GM21390 (cell line): ENCODE measurements at regions not wholly inside any gene's neighbourhood (a gene's known extent, or its start where the extent isn't known, plus 50 kb on each side); places are given as distances from the start of the nearest gene placed in this dataset.

Source experiments
- ATAC-seq: cut with Tn5 transposase; IDR thresholded peaks from one replicate; pipeline ENCODE4 v1.9.1; 2021; ENCODE audit not compliant: unreplicated experiment

GRCh38 chr10:61319386-61320256 is 133.6 kb downstream of the TMEM26 start:
- ATAC-seq, result no peak

GRCh38 chr10:61318429-61318828 is 134.8 kb downstream of the TMEM26 start:
- no peak for ATAC-seq

GRCh38 chr10:61317706-61318105 is 135.5 kb downstream of the TMEM26 start:
- no peak for ATAC-seq

GRCh38 chr10:61316676-61317265 is 136.4 kb downstream of the TMEM26 start:
- ATAC-seq, result no peak

- ATAC-seq, result no peak
Observed at GRCh38 chr10:61314273-61314672, 138.9 kb downstream of the TMEM26 start.

- ATAC-seq, result no peak
Observed at GRCh38 chr10:61313460-61313859, 139.7 kb downstream of the TMEM26 start.

- ATAC-seq, result no peak
Observed at GRCh38 chr10:61304746-61305145, 148.4 kb downstream of the TMEM26 start.

GRCh38 chr10:61302124-61302523 is 151.1 kb downstream of the TMEM26 start:
- ATAC-seq, result no peak

- no peak for ATAC-seq
Observed at GRCh38 chr10:61301575-61301974, 151.6 kb downstream of the TMEM26 start.

GRCh38 chr10:61299841-61300240 is 153.3 kb downstream of the TMEM26 start:
- no peak for ATAC-seq

GRCh38 chr10:61299156-61299555 is 154.0 kb downstream of the TMEM26 start:
- ATAC-seq, result no peak

- no peak for ATAC-seq
Observed at GRCh38 chr10:61298194-61298593, 155.0 kb downstream of the TMEM26 start.

GRCh38 chr10:61296161-61296560 is 157.0 kb downstream of the TMEM26 start:
- ATAC-seq, result no peak

GRCh38 chr10:61294131-61294530 is 159.1 kb downstream of the TMEM26 start:
- ATAC-seq, result no peak

- no peak for ATAC-seq
Observed at GRCh38 chr10:61289813-61290212, 163.4 kb downstream of the TMEM26 start.

GRCh38 chr10:61286686-61287085 is 166.5 kb downstream of the TMEM26 start:
- peak; percentile 99 for ATAC-seq

- no peak for ATAC-seq
Observed at GRCh38 chr10:61285749-61286148, 167.4 kb downstream of the TMEM26 start.

- ATAC-seq, result no peak
Observed at GRCh38 chr10:61284222-61284890, 168.8 kb downstream of the TMEM26 start.

GRCh38 chr10:61283481-61284221 is 169.5 kb downstream of the TMEM26 start:
- ATAC-seq, result no peak

- ATAC-seq, result no peak
Observed at GRCh38 chr10:61283066-61283465, 170.1 kb downstream of the TMEM26 start.

GRCh38 chr10:61280303-61280702 is 172.9 kb downstream of the TMEM26 start:
- ATAC-seq, result no peak
